Right lobe of liver (tissue), 4 donors: ENCODE measurements at regions not wholly inside any gene's neighbourhood (a gene's known extent, or its start where the extent isn't known, plus 50 kb on each side); places are given as distances from the start of the nearest gene placed in this dataset.

Experiments used
- CTCF ChIP-seq, 4 donors: fragments of 200-600 bp in 3 of 4; fragments of 450-650 bp in 1 of 4; IDR thresholded peaks; one replicate each; pipeline versions ENCODE4 v1.5.1 to v1.8.0; 2016 to 2022; ENCODE audit warnings: antibody characterized with exemption in 4 of 4, mild to moderate bottlenecking in 2 of 4
- POLR2A ChIP-seq: fragments of 450-650 bp; IDR thresholded peaks from one replicate; pipeline ENCODE4 v1.6.1; 2017; ENCODE audit warnings: antibody characterized with exemption, mild to moderate bottlenecking
- donor health status: DM: no; HTN: no; CAD: no.
- donor health status: DM: no; HTN: no; CAD: no.
- donor health status: DM: no; HTN: yes; CAD: no.

GRCh38 chr4:66653937-66654336 is 891.4 kb downstream of the CENPC start:
- TF ChIP-seq CTCF (IDR thresholded peaks at IDR 0.05) = no peak
- no peak for TF ChIP-seq POLR2A
